T-helper 17 cell (primary cell): ENCODE measurements at regions not wholly inside any gene's neighbourhood (a gene's known extent, or its start where the extent isn't known, plus 50 kb on each side); places are given as distances from the start of the nearest gene placed in this dataset.

Source experiments
- ATAC-seq: fragments of 150-1000 bp; cut with Tn5 transposase; 2 replicates; pipeline ENCODE4 v1.10.0; 2021; ENCODE audit warnings: mild to moderate bottlenecking, moderate library complexity
- DNase-seq, 3 donors: peaks; one replicate each; pipeline versions ENCODE4 v3.0.0 to v3.0.0-alpha.2; 2020 to 2021
- H3K9me3 ChIP-seq: one replicate; pipeline ENCODE4 v1.7.0; 2013; ENCODE audit warnings: low read length, mild to moderate bottlenecking; ENCODE audit not compliant: control insufficient read depth, poor library complexity, severe bottlenecking
- H3K27ac Mint-ChIP-seq: one replicate; pipeline ENCODE4 v1.8.0; 2022; ENCODE audit warnings: mild to moderate bottlenecking, moderate library complexity, mixed read lengths
- H3K27me3 Mint-ChIP-seq: one replicate; pipeline ENCODE4 v1.8.0; 2022; ENCODE audit warnings: mixed read lengths
- H3K36me3 Mint-ChIP-seq: one replicate; pipeline ENCODE4 v1.8.0; 2022; ENCODE audit warnings: low read depth, mixed read lengths
- H3K4me1 Mint-ChIP-seq: one replicate; pipeline ENCODE4 v1.8.0; 2022; ENCODE audit warnings: mild to moderate bottlenecking, mixed read lengths
- H3K4me3 Mint-ChIP-seq: one replicate; pipeline ENCODE4 v1.8.0; 2022; ENCODE audit warnings: mild to moderate bottlenecking, moderate library complexity, mixed read lengths

GRCh38 chr7:84354866-84355265 lies 160.3 kb upstream of the SEMA3A start:
- Mint-ChIP-seq H3K4me1 (no peaks in the 10 kb centered on the region), H3K27ac (no peak overlapping the region), H3K4me3 (no peak overlapping the region), H3K27me3 (no peaks in the 10 kb centered on the region), H3K36me3 (no peaks in the 10 kb centered on the region)
- no peaks in the 10 kb centered on the region for H3K9me3 ChIP-seq
- no peak for ATAC-seq
- no peak for DNase-seq

- Mint-ChIP-seq H3K4me3 (no peak overlapping the region), H3K27me3 (no peaks in the 10 kb centered on the region), H3K27ac (no peak overlapping the region), H3K36me3 (no peaks in the 10 kb centered on the region), H3K4me1 (no peaks in the 10 kb centered on the region)
- DNase-seq, result no peak
- H3K9me3 ChIP-seq, result no peaks in the 10 kb centered on the region
- ATAC-seq, result no peak
Observed at GRCh38 chr7:84354030-84354429, 159.4 kb upstream of the SEMA3A start.

GRCh38 chr7:84339306-84339705 lies 144.7 kb upstream of the SEMA3A start:
- no peaks in the 10 kb centered on the region for H3K27me3 Mint-ChIP-seq
- H3K4me1 Mint-ChIP-seq, result no peaks in the 10 kb centered on the region
- no peak overlapping the region for H3K27ac Mint-ChIP-seq
- no peak for DNase-seq
- H3K36me3 Mint-ChIP-seq, result no peaks in the 10 kb centered on the region
- H3K9me3 ChIP-seq, result no peaks in the 10 kb centered on the region
- no peak overlapping the region for H3K4me3 Mint-ChIP-seq
- ATAC-seq, result no peak

GRCh38 chr7:84337429-84337828 lies 142.8 kb upstream of the SEMA3A start:
- Mint-ChIP-seq H3K36me3 (no peaks in the 10 kb centered on the region), H3K27me3 (no peaks in the 10 kb centered on the region), H3K27ac (no peak overlapping the region), H3K4me3 (no peak overlapping the region), H3K4me1 (no peaks in the 10 kb centered on the region)
- no peak for DNase-seq
- ATAC-seq, result no peak
- H3K9me3 ChIP-seq, result no peaks in the 10 kb centered on the region

GRCh38 chr7:84336766-84337165 lies 142.2 kb upstream of the SEMA3A start:
- H3K36me3 Mint-ChIP-seq, result no peaks in the 10 kb centered on the region
- DNase-seq (no peak), ATAC-seq (no peak)
- H3K4me3 Mint-ChIP-seq, result no peak overlapping the region
- no peak overlapping the region for H3K27ac Mint-ChIP-seq
- H3K9me3 ChIP-seq, result no peaks in the 10 kb centered on the region
- no peaks in the 10 kb centered on the region for H3K27me3 Mint-ChIP-seq
- H3K4me1 Mint-ChIP-seq, result no peaks in the 10 kb centered on the region

- H3K27me3 Mint-ChIP-seq, result no peaks in the 10 kb centered on the region
- ATAC-seq (no peak), DNase-seq (no peak)
- H3K4me1 Mint-ChIP-seq, result no peaks in the 10 kb centered on the region
- no peak overlapping the region for H3K4me3 Mint-ChIP-seq
- H3K9me3 ChIP-seq, result no peaks in the 10 kb centered on the region
- H3K36me3 Mint-ChIP-seq, result no peaks in the 10 kb centered on the region
- no peak overlapping the region for H3K27ac Mint-ChIP-seq
Observed at GRCh38 chr7:84336303-84336702, 141.7 kb upstream of the SEMA3A start.

GRCh38 chr7:84331616-84332015 lies 137.0 kb upstream of the SEMA3A start:
- no peaks in the 10 kb centered on the region for H3K27me3 Mint-ChIP-seq
- no peaks in the 10 kb centered on the region for H3K4me1 Mint-ChIP-seq
- H3K9me3 ChIP-seq, result no peaks in the 10 kb centered on the region
- DNase-seq (no peak), ATAC-seq (no peak)
- H3K27ac Mint-ChIP-seq, result no peak overlapping the region
- H3K4me3 Mint-ChIP-seq, result no peak overlapping the region
- no peaks in the 10 kb centered on the region for H3K36me3 Mint-ChIP-seq

- no peaks in the 10 kb centered on the region for H3K9me3 ChIP-seq
- Mint-ChIP-seq H3K27ac (no peak overlapping the region), H3K4me1 (no peaks in the 10 kb centered on the region), H3K4me3 (no peak overlapping the region), H3K27me3 (no peaks in the 10 kb centered on the region), H3K36me3 (no peaks in the 10 kb centered on the region)
- ATAC-seq (no peak), DNase-seq (no peak)
Observed at GRCh38 chr7:84328571-84328970, 134.0 kb upstream of the SEMA3A start.

- H3K9me3 ChIP-seq, result no peaks in the 10 kb centered on the region
- Mint-ChIP-seq H3K27ac (no peak overlapping the region), H3K4me3 (no peak overlapping the region), H3K27me3 (no peaks in the 10 kb centered on the region), H3K36me3 (no peaks in the 10 kb centered on the region), H3K4me1 (no peaks in the 10 kb centered on the region)
- ATAC-seq (no peak), DNase-seq (no peak)
Observed at GRCh38 chr7:84324136-84324630, 129.6 kb upstream of the SEMA3A start.

- no peaks in the 10 kb centered on the region for H3K4me1 Mint-ChIP-seq
- no peak overlapping the region for H3K27ac Mint-ChIP-seq
- ATAC-seq (no peak), DNase-seq (no peak)
- H3K9me3 ChIP-seq, result no peaks in the 10 kb centered on the region
- H3K4me3 Mint-ChIP-seq, result no peak overlapping the region
- no peaks in the 10 kb centered on the region for H3K27me3 Mint-ChIP-seq
- no peaks in the 10 kb centered on the region for H3K36me3 Mint-ChIP-seq
Observed at GRCh38 chr7:84317536-84317935, 122.9 kb upstream of the SEMA3A start.

- H3K36me3 Mint-ChIP-seq, result no peaks in the 10 kb centered on the region
- no peaks in the 10 kb centered on the region for H3K27me3 Mint-ChIP-seq
- H3K27ac Mint-ChIP-seq, result no peak overlapping the region
- H3K4me1 Mint-ChIP-seq, result no peaks in the 10 kb centered on the region
- no peaks in the 10 kb centered on the region for H3K9me3 ChIP-seq
- ATAC-seq (no peak), DNase-seq (no peak)
- H3K4me3 Mint-ChIP-seq, result no peak overlapping the region
Observed at GRCh38 chr7:84314263-84314662, 119.7 kb upstream of the SEMA3A start.

- no peaks in the 10 kb centered on the region for H3K9me3 ChIP-seq
- no peaks in the 10 kb centered on the region for H3K4me1 Mint-ChIP-seq
- H3K27ac Mint-ChIP-seq, result no peak overlapping the region
- no peaks in the 10 kb centered on the region for H3K27me3 Mint-ChIP-seq
- DNase-seq (no peak), ATAC-seq (no peak)
- H3K36me3 Mint-ChIP-seq, result no peaks in the 10 kb centered on the region
- no peak overlapping the region for H3K4me3 Mint-ChIP-seq
Observed at GRCh38 chr7:84304407-84304806, 109.8 kb upstream of the SEMA3A start.

- DNase-seq (no peak), ATAC-seq (no peak)
- Mint-ChIP-seq H3K36me3 (no peaks in the 10 kb centered on the region), H3K4me3 (no peak overlapping the region), H3K27ac (no peak overlapping the region), H3K4me1 (no peaks in the 10 kb centered on the region), H3K27me3 (no peaks in the 10 kb centered on the region)
- no peaks in the 10 kb centered on the region for H3K9me3 ChIP-seq
Observed at GRCh38 chr7:84302949-84303348, 108.4 kb upstream of the SEMA3A start.

- H3K36me3 Mint-ChIP-seq, result no peaks in the 10 kb centered on the region
- H3K4me1 Mint-ChIP-seq, result no peaks in the 10 kb centered on the region
- H3K4me3 Mint-ChIP-seq, result no peak overlapping the region
- DNase-seq (no peak), ATAC-seq (no peak)
- no peaks in the 10 kb centered on the region for H3K9me3 ChIP-seq
- no peaks in the 10 kb centered on the region for H3K27me3 Mint-ChIP-seq
- no peak overlapping the region for H3K27ac Mint-ChIP-seq
Observed at GRCh38 chr7:84297616-84298015, 103.0 kb upstream of the SEMA3A start.
